IMR-90 (cell line): ENCODE measurements at regions not wholly inside any gene's neighbourhood (a gene's known extent, or its start where the extent isn't known, plus 50 kb on each side); places are given as distances from the start of the nearest gene placed in this dataset.
"Not testable (repeated sequence)": the region's sequence is repeated elsewhere in the genome, so short reads cannot be mapped to it uniquely, and the experiment has no call there.

ENCODE experiments used
- ATAC-seq: fragments of 200-7000 bp; cut with Tn5 transposase; 2 replicates; pipeline ENCODE4 v1.9.1; 2020; ENCODE audit warnings: low read depth, mild to moderate bottlenecking, moderate library complexity
- BruUV-seq: library from RNA; stranded (reverse); fragments of 400-500 nt; replicated peaks from 2 replicates; lab custom pipeline; 2021; lab: Mats Ljungman, UMichigan
- CTCF ChIA-PET: fragments of 300-600 bp; formaldehyde crosslinking; extraction: SDS; loops from one replicate; lab custom pipeline; 2021; ENCODE audit warnings: antibody characterized with exemption; lab: Yijun Ruan, JAX
- POLR2A ChIA-PET: fragments of 300-600 bp; sonication (Branson Sonifier 250); formaldehyde crosslinking; loops from one replicate; lab custom pipeline; 2022; ENCODE audit warnings: antibody characterized with exemption; ENCODE audit not compliant: unreplicated experiment; lab: Charles Lee
- DNase-seq: peaks from one replicate; pipeline ENCODE4 v3.0.0; 2013
- H2AFZ ChIP-seq: replicated peaks from 2 replicates; pipeline ENCODE3; 2013; ENCODE audit warnings: low read length, mild to moderate bottlenecking; ENCODE audit not compliant: poor library complexity
- H2AK5ac ChIP-seq: 2 replicates; pipeline ENCODE4 v1.6.1; 2013; ENCODE audit warnings: low read depth, low read length, inconsistent platforms
- H2AK9ac ChIP-seq: replicated peaks from 2 replicates; pipeline ENCODE3; 2013; ENCODE audit warnings: mild to moderate bottlenecking, low read depth, low read length, moderate library complexity; ENCODE audit not compliant: poor library complexity
- H2BK120ac ChIP-seq: 2 replicates; pipeline ENCODE4 v1.6.1; 2013; ENCODE audit warnings: low read depth, low read length, inconsistent platforms
- H2BK15ac ChIP-seq: 3 replicates; pipeline ENCODE4 v1.6.1; 2013; ENCODE audit warnings: low read depth, low read length, inconsistent platforms
- H2BK20ac ChIP-seq: 2 replicates; pipeline ENCODE4 v1.6.1; 2013; ENCODE audit warnings: low read depth, mild to moderate bottlenecking, inconsistent platforms, low read length, moderate library complexity
- H2BK5ac ChIP-seq: 2 replicates; pipeline ENCODE4 v1.6.1; 2013; ENCODE audit warnings: mild to moderate bottlenecking, low read depth, low read length, inconsistent platforms; ENCODE audit not compliant: poor library complexity, severe bottlenecking
- H3K14ac ChIP-seq: replicated peaks from 2 replicates; pipeline ENCODE4 v1.6.1; 2013; ENCODE audit warnings: low read depth, low read length, inconsistent platforms
- H3K18ac ChIP-seq: 2 replicates; pipeline ENCODE4 v1.6.1; 2013; ENCODE audit warnings: low read depth, low read length, control low read depth
- H3K23ac ChIP-seq: 2 replicates; pipeline ENCODE4 v1.6.1; 2013; ENCODE audit warnings: low read depth, low read length, inconsistent platforms
- H3K27ac ChIP-seq: 2 replicates; pipeline ENCODE4 v1.5.1; 2013; ENCODE audit warnings: mild to moderate bottlenecking, control low read depth, low read length; ENCODE audit not compliant: insufficient read depth
- H3K27me3 ChIP-seq: 2 replicates; pipeline ENCODE4 v1.6.1; 2013; ENCODE audit warnings: low read length; ENCODE audit not compliant: control insufficient read depth, insufficient read depth
- H3K36me3 ChIP-seq: 2 replicates; pipeline ENCODE4 v1.6.1; 2013; ENCODE audit warnings: low read length, mixed read lengths; ENCODE audit not compliant: control insufficient read depth, insufficient read depth
- H3K4ac ChIP-seq: 2 replicates; pipeline ENCODE4 v1.6.1; 2013; ENCODE audit warnings: low read depth, low read length, inconsistent platforms
- H3K4me1 ChIP-seq: 2 replicates; pipeline ENCODE4 v1.6.1; 2013; ENCODE audit warnings: low read length, mixed read lengths; ENCODE audit not compliant: control insufficient read depth, insufficient read depth
- H3K4me2 ChIP-seq: 2 replicates; pipeline ENCODE4 v1.6.1; 2013; ENCODE audit warnings: low read depth, mild to moderate bottlenecking, control low read depth, low read length, moderate library complexity
- H3K4me3 ChIP-seq: 2 replicates; pipeline ENCODE4 v1.5.1; 2013; ENCODE audit warnings: low read depth, mild to moderate bottlenecking, control low read depth, low read length, moderate library complexity; ENCODE audit not compliant: insufficient read depth
- H3K56ac ChIP-seq: 2 replicates; pipeline ENCODE4 v1.6.1; 2013; ENCODE audit warnings: low read length, inconsistent platforms; ENCODE audit not compliant: insufficient read depth; ENCODE audit errors: extremely low read depth
- H3K79me1 ChIP-seq, 2 experiments: 2 replicates each; pipeline ENCODE4 v1.6.1; 2013; ENCODE audit warnings: low read length in 2 of 2, inconsistent platforms in 1 of 2, low read depth in 1 of 2
- H3K9ac ChIP-seq: 2 replicates; pipeline ENCODE4 v1.6.1; 2013; ENCODE audit warnings: low read depth, low read length, control low read depth
- H3K9me1 ChIP-seq: 2 replicates; pipeline ENCODE4 v1.6.1; 2013; ENCODE audit warnings: low read length, inconsistent platforms; ENCODE audit not compliant: insufficient read depth
- H3K9me3 ChIP-seq: 2 replicates; pipeline ENCODE4 v1.6.1; 2013; ENCODE audit warnings: low read length; ENCODE audit not compliant: control insufficient read depth, insufficient read depth
- H4K20me1 ChIP-seq: 2 replicates; pipeline ENCODE4 v1.6.1; 2013; ENCODE audit warnings: low read length, inconsistent platforms; ENCODE audit not compliant: insufficient read depth
- H4K5ac ChIP-seq: 2 replicates; pipeline ENCODE4 v1.6.1; 2013; ENCODE audit warnings: mild to moderate bottlenecking, low read depth, low read length, control low read depth
- H4K8ac ChIP-seq, 2 experiments: 2 replicates each; pipeline ENCODE4 v1.6.1; 2013; ENCODE audit warnings: low read depth in 2 of 2, low read length in 2 of 2, control low read depth in 1 of 2, inconsistent platforms in 1 of 2
- H4K91ac ChIP-seq: 2 replicates; pipeline ENCODE4 v1.6.1; 2013; ENCODE audit warnings: low read depth, low read length, inconsistent platforms; ENCODE audit not compliant: insufficient read depth
- WGBS, 2 experiments: methylation state at CpG; one replicate each; pipeline versions ENCODE4 v1.1.5 to v1.1.7; 2013; ENCODE audit warnings: missing lambda C conversion rate in 2 of 2; ENCODE audit not compliant: insufficient read length in 1 of 2; ENCODE audit errors: extremely low coverage in 2 of 2; 5-methylcytosine and 5-hydroxymethylcytosine counted together
- dilution Hi-C: fragments of 300-500 bp; cut with HindIII; formaldehyde crosslinking; loops from one replicate; pipeline ENCODE4 v1.14.3; 2018; ENCODE audit warnings: low sequenced_read_pairs; ENCODE audit not compliant: unreplicated experiment
- in situ Hi-C: fragments of 300-500 bp; cut with MboI; formaldehyde crosslinking; loops from 3 replicates; pipeline ENCODE4 v1.14.3; 2019; ENCODE audit warnings: low sequenced_read_pairs, inconsistent platforms, mixed read lengths
- intact Hi-C: fragments of 100-400 bp; cut with micrococcal nuclease; formaldehyde crosslinking; loops from 2 replicates; pipeline ENCODE4 v1.10.0; 2022

DNA sequence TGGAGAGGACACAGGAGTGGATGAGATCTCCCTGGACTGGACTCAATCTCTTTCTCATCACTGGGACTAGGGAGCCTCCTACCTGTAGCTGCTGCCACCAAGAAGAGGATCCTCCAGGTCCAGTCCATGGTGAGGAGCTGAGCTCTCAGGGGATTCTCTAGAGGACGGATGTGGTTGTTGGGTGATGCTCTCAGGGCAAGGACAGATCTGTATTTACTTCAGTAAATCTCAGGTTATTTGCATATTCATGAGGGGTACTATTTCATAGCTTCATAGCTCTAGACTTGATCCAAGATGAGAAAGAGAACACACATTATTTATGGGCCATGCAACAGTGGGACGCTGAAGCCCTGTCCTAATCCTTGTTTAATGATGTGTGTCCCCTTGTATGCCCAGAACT is 80.4 kb downstream of the OR4M2 start:
- H2BK15ac ChIP-seq, H4K20me1 ChIP-seq, H3K4ac ChIP-seq, DNase-seq, H3K14ac ChIP-seq, H2BK5ac ChIP-seq, H2AFZ ChIP-seq, H3K79me1 ChIP-seq, H3K27me3 ChIP-seq, CTCF ChIA-PET, H4K5ac ChIP-seq, H2BK120ac ChIP-seq, H3K4me3 ChIP-seq, dilution Hi-C loops, H3K9ac ChIP-seq, ATAC-seq, H3K36me3 ChIP-seq, H3K27ac ChIP-seq, H3K9me3 ChIP-seq, H2AK9ac ChIP-seq, H3K56ac ChIP-seq, H3K23ac ChIP-seq, H3K9me1 ChIP-seq, BruUV-seq, H3K4me2 ChIP-seq, H2BK20ac ChIP-seq, H3K4me1 ChIP-seq, in situ Hi-C loops, H2AK5ac ChIP-seq, POLR2A ChIA-PET, H4K8ac ChIP-seq, H4K91ac ChIP-seq, intact Hi-C loops, H3K18ac ChIP-seq: not testable (repeated sequence)
- no CpG with 5 or more reads among the region's 2 CpGs for WGBS, 2 experiments

GRCh38 chr15:22161398-22161797 is 81.1 kb downstream of the OR4M2 start:
- H3K9me3 ChIP-seq, H2BK5ac ChIP-seq, H3K23ac ChIP-seq, H2BK15ac ChIP-seq, H3K56ac ChIP-seq, H3K18ac ChIP-seq, H2BK120ac ChIP-seq, H3K36me3 ChIP-seq, H3K79me1 ChIP-seq, H4K20me1 ChIP-seq, DNase-seq, BruUV-seq, H3K4me3 ChIP-seq, H3K9me1 ChIP-seq, H4K5ac ChIP-seq, H3K4me2 ChIP-seq, in situ Hi-C loops, H3K14ac ChIP-seq, H4K8ac ChIP-seq, H3K27me3 ChIP-seq, POLR2A ChIA-PET, H2AK5ac ChIP-seq, H3K9ac ChIP-seq, H2AFZ ChIP-seq, ATAC-seq, CTCF ChIA-PET, intact Hi-C loops, H2BK20ac ChIP-seq, H3K27ac ChIP-seq, dilution Hi-C loops, H4K91ac ChIP-seq, H2AK9ac ChIP-seq, H3K4me1 ChIP-seq, H3K4ac ChIP-seq: not testable (repeated sequence)
- WGBS, 2 experiments: no CpG with 5 or more reads among the region's 4 CpGs
